ENCODE measurements at regions not wholly inside any gene's neighbourhood (a gene's known extent, or its start where the extent isn't known, plus 50 kb on each side); places are given as distances from the start of the nearest gene placed in this dataset.

- Histone ChIP-seq H3K27ac (no peak overlapping the region), H3K27me3 (no peaks in the 10 kb centered on the region), H3K9me3 (peaks cover 6% of the 10 kb centered on the region), H3K4me1 (no peaks in the 10 kb centered on the region), H3K36me3 (no peaks in the 10 kb centered on the region), H3K4me3 (no peak overlapping the region)
- TF ChIP-seq EP300 (IDR thresholded peaks at IDR 0.05), result no peak
- TF ChIP-seq POLR2AphosphoS5 (IDR thresholded peaks at IDR 0.05), result no peak
- TF ChIP-seq POLR2A (IDR thresholded peaks at IDR 0.05), result no peak
- no peak for TF ChIP-seq CTCF (IDR thresholded peaks at IDR 0.05)
- no peak for DNase-seq (ENCODE audit: low spot score in 2 of 2)
- 94% methylated on average over 2 of the region's 2 CpGs for WGBS
Measured at GRCh38 chr4:126233483-126233882, 918.7 kb downstream of the FAT4 start.

- TF ChIP-seq POLR2A (IDR thresholded peaks at IDR 0.05) (no peak), CTCF (IDR thresholded peaks at IDR 0.05) (no peak), POLR2AphosphoS5 (IDR thresholded peaks at IDR 0.05) (no peak), EP300 (IDR thresholded peaks at IDR 0.05) (no peak)
- Histone ChIP-seq H3K36me3 (no peaks in the 10 kb centered on the region), H3K27ac (no peak overlapping the region), H3K4me3 (no peak overlapping the region), H3K27me3 (no peaks in the 10 kb centered on the region), H3K9me3 (peaks cover 6% of the 10 kb centered on the region), H3K4me1 (no peaks in the 10 kb centered on the region)
- DNase-seq (ENCODE audit: low spot score in 2 of 2), result no peak
Measured at GRCh38 chr4:126238013-126238412, 923.3 kb downstream of the FAT4 start.

GRCh38 chr4:126241634-126242033 is 926.9 kb downstream of the FAT4 start:
- Histone ChIP-seq H3K4me3 (no peak overlapping the region), H3K27ac (no peak overlapping the region), H3K9me3 (no peaks in the 10 kb centered on the region), H3K27me3 (no peaks in the 10 kb centered on the region), H3K36me3 (no peaks in the 10 kb centered on the region), H3K4me1 (no peaks in the 10 kb centered on the region)
- 69% methylated on average over 2 of the region's 2 CpGs for WGBS
- no peak for DNase-seq (ENCODE audit: low spot score in 2 of 2)
- TF ChIP-seq EP300 (IDR thresholded peaks at IDR 0.05) (no peak), POLR2AphosphoS5 (IDR thresholded peaks at IDR 0.05) (no peak), CTCF (IDR thresholded peaks at IDR 0.05) (no peak), POLR2A (IDR thresholded peaks at IDR 0.05) (no peak)

GRCh38 chr4:126242679-126243390 is 928.1 kb downstream of the FAT4 start:
- H3K36me3 ChIP-seq, result no peaks in the 10 kb centered on the region
- no peak for DNase-seq (ENCODE audit: low spot score in 2 of 2)
- H3K27ac ChIP-seq, result no peak overlapping the region

GRCh38 chr4:126247409-126247808 is 932.7 kb downstream of the FAT4 start:
- Histone ChIP-seq H3K36me3 (no peaks in the 10 kb centered on the region), H3K4me3 (no peak overlapping the region), H3K27me3 (no peaks in the 10 kb centered on the region), H3K4me1 (no peaks in the 10 kb centered on the region), H3K27ac (no peak overlapping the region), H3K9me3 (no peaks in the 10 kb centered on the region)
- WGBS, result 85% methylated on average over 3 of the region's 3 CpGs
- no peak for TF ChIP-seq EP300 (IDR thresholded peaks at IDR 0.05)
- TF ChIP-seq CTCF (IDR thresholded peaks at IDR 0.05), result no peak
- no peak for TF ChIP-seq POLR2A (IDR thresholded peaks at IDR 0.05)
- TF ChIP-seq POLR2AphosphoS5 (IDR thresholded peaks at IDR 0.05), result no peak
- DNase-seq (ENCODE audit: low spot score in 2 of 2), result no peak

More at GRCh38 chr4:126242679-126243390, 928.1 kb downstream of the FAT4 start:
- no peaks in the 10 kb centered on the region for H3K4me1 ChIP-seq
- H3K27me3 ChIP-seq, result no peaks in the 10 kb centered on the region
- WGBS, result 65% methylated on average over 7 of the region's 7 CpGs
- no peak overlapping the region for H3K4me3 ChIP-seq
- H3K9me3 ChIP-seq, result no peaks in the 10 kb centered on the region
- TF ChIP-seq CTCF (IDR thresholded peaks at IDR 0.05), result no peak
- TF ChIP-seq POLR2AphosphoS5 (IDR thresholded peaks at IDR 0.05), result no peak
- no peak for TF ChIP-seq EP300 (IDR thresholded peaks at IDR 0.05)
- TF ChIP-seq POLR2A (IDR thresholded peaks at IDR 0.05), result no peak

Measured in suprapubic skin (tissue), 4 donors.